Sigmoid colon (tissue), 6 donors: ENCODE measurements at regions not wholly inside any gene's neighbourhood (a gene's known extent, or its start where the extent isn't known, plus 50 kb on each side); places are given as distances from the start of the nearest gene placed in this dataset.
"Not testable (repeated sequence)": the region's sequence is repeated elsewhere in the genome, so short reads cannot be mapped to it uniquely, and the experiment has no call there.

Experiments
- DNase-seq: peaks from one replicate; pipeline ENCODE4 v3.0.0-alpha.2; 2019
- H3K27ac ChIP-seq, 4 donors: fragments of 200-600 bp; sonication (generic); one replicate each; pipeline ENCODE4 v1.5.1; 2016 to 2019; ENCODE audit warnings: mild to moderate bottlenecking in 1 of 4
- H3K27me3 ChIP-seq, 3 donors: fragments of 200-600 bp; sonication (generic); one replicate each; pipeline ENCODE4 v1.5.1; 2019; ENCODE audit warnings: mild to moderate bottlenecking in 1 of 3
- H3K36me3 ChIP-seq, 4 donors: fragments of 200-600 bp; sonication (generic); one replicate each; pipeline ENCODE4 v1.5.1; 2016 to 2019
- H3K4me1 ChIP-seq, 4 donors: fragments of 200-600 bp; sonication (generic); one replicate each; pipeline ENCODE4 v1.5.1; 2017 to 2019
- H3K4me3 ChIP-seq, 4 donors: fragments of 200-600 bp; sonication (generic); one replicate each; pipeline ENCODE4 v1.5.1; 2017 to 2019; ENCODE audit warnings: mild to moderate bottlenecking in 2 of 4, moderate library complexity in 1 of 4
- H3K9me3 ChIP-seq, 4 donors: fragments of 200-600 bp in 3 of 4; sonication (generic) in 3 of 4; one replicate each; pipeline versions ENCODE4 v1.5.1 to v1.6.1; 2013 to 2019
- EP300 ChIP-seq, 4 donors: sonication (generic); formaldehyde crosslinking; IDR thresholded peaks; one replicate each; pipeline ENCODE4 v1.6.1; 2017; ENCODE audit warnings: antibody characterized with exemption in 4 of 4
- POLR2A ChIP-seq, 2 donors: fragments of 450-650 bp; IDR thresholded peaks; one replicate each; pipeline ENCODE4 v1.6.1; 2016; ENCODE audit warnings: antibody characterized with exemption in 2 of 2, mild to moderate bottlenecking in 2 of 2, moderate library complexity in 2 of 2
- POLR2AphosphoS5 ChIP-seq, 4 donors: sonication (generic); formaldehyde crosslinking; IDR thresholded peaks; one replicate each; pipeline ENCODE4 v1.6.1; 2017; ENCODE audit warnings: antibody characterized with exemption in 4 of 4
- WGBS, 2 donors: extraction: QIAGEN DNeasy Blood & Tissue Kit; methylation state at CpG; one replicate each; pipeline ENCODE4 v1.1.7; 2013; 5-methylcytosine and 5-hydroxymethylcytosine counted together
- intact Hi-C: fragments of 100-400 bp; cut with DNase I; formaldehyde crosslinking; loops from one replicate; pipeline ENCODE4 v1.15.1; 2023
- TF ChIP-seq, protein P1 (sequence below), 4 experiments: fragments of 450-650 bp in 3 of 4; fragments of 200-600 bp in 1 of 4; IDR thresholded peaks; one replicate each; pipeline ENCODE4 v1.5.1; 2016 to 2019; ENCODE audit warnings: antibody characterized with exemption in 4 of 4, mild to moderate bottlenecking in 3 of 4, moderate library complexity in 2 of 4
- donor health status: healthy with polysubstance abuse.
- donor health status: healthy.

DNA sequence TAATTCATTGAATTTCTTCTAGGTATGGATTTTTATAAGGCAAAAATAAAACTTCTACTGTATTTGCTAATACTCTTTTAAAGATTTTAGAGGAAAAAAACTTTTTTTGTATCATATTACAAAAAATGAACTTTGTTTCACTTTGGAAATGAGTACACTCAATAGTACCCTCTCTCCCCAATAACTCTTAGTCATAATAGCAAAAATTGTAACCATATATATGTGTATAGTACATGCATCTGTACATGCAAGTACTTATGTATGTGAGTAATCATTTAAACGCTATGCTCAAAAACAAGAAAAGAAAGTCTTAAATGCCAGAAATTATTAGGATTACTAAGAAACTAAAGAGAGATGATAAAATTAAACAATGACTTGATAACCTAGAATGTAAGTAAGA lies 95.9 kb upstream of the HGF start:
- Histone ChIP-seq H3K36me3 (no peaks in the 10 kb centered on the region), H3K27me3 (no peaks in the 10 kb centered on the region), H3K9me3 (no peaks in the 10 kb centered on the region), H3K4me3 (no peak overlapping the region), H3K4me1 (no peaks in the 10 kb centered on the region), H3K27ac (no peak overlapping the region)
- WGBS, 2 donors, result 91 to 92% methylated on average over 1 of the region's 1 CpG
- intact Hi-C loops, result no loop called here
- no peak for DNase-seq
- TF ChIP-seq POLR2A (IDR thresholded peaks at IDR 0.05), result no peak
- no peak for TF ChIP-seq EP300 (IDR thresholded peaks at IDR 0.05)
- TF ChIP-seq, protein P1, sequence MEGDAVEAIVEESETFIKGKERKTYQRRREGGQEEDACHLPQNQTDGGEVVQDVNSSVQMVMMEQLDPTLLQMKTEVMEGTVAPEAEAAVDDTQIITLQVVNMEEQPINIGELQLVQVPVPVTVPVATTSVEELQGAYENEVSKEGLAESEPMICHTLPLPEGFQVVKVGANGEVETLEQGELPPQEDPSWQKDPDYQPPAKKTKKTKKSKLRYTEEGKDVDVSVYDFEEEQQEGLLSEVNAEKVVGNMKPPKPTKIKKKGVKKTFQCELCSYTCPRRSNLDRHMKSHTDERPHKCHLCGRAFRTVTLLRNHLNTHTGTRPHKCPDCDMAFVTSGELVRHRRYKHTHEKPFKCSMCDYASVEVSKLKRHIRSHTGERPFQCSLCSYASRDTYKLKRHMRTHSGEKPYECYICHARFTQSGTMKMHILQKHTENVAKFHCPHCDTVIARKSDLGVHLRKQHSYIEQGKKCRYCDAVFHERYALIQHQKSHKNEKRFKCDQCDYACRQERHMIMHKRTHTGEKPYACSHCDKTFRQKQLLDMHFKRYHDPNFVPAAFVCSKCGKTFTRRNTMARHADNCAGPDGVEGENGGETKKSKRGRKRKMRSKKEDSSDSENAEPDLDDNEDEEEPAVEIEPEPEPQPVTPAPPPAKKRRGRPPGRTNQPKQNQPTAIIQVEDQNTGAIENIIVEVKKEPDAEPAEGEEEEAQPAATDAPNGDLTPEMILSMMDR (IDR thresholded peaks at IDR 0.05), result no peak
- no peak for TF ChIP-seq POLR2AphosphoS5 (IDR thresholded peaks at IDR 0.05)

DNA sequence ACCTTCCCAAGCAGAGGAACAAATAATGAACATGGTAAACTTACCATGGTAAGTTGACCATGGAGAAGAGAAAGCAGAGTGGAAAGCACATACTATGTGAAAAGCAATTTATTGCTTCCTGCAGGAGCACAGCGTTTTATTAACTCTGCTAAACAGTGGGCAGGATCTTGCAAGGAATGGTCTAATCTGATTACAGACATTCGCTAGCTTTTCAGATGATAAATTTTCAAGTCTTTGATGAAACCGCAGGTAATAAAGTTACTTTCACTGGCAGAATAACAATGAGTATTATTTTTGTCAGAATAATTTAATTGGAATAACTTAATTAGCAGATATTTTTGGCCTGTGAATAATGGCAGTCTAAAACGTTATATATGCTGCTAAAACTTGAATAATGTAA lies 89.6 kb upstream of the HGF start:
- intact Hi-C loops, result no loop called here
- WGBS, 2 donors, result 59 to 71% methylated on average over 4 of the region's 4 CpGs
- DNase-seq, result no peak

DNA sequence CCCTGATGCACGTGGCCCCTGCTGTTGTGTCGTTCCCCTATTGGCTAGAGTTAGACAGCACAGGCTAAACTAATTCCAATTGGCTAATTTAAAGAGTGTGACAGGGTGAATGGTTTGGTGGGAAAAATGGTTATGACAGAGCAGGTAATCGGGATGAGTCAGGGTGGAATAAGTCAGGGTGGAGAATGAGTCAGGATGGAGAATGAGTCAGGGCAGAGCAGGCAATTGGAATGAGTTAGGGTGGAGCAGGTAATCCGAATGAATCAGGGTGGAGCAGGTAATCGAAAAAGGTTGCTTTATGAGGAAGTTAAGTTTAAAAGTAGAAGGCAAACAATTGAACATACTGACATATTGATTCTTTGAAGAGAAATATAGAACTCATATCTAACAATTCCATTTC lies 89.0 kb upstream of the HGF start:
- H3K4me1 ChIP-seq, H3K27me3 ChIP-seq, H3K9me3 ChIP-seq, intact Hi-C loops, H3K36me3 ChIP-seq, H3K27ac ChIP-seq, DNase-seq, H3K4me3 ChIP-seq: not testable (repeated sequence)
- 51 to 80% methylated on average over 5 of the region's 5 CpGs for WGBS, 2 donors

More for the DNA sequence above, 89.6 kb upstream of the HGF start:
- Histone ChIP-seq H3K9me3 (no peaks in the 10 kb centered on the region), H3K27me3 (no peaks in the 10 kb centered on the region), H3K27ac (no peak overlapping the region), H3K4me1 (no peaks in the 10 kb centered on the region), H3K36me3 (no peaks in the 10 kb centered on the region), H3K4me3 (no peak overlapping the region)
- no peak for TF ChIP-seq POLR2AphosphoS5 (IDR thresholded peaks at IDR 0.05)
- TF ChIP-seq EP300 (IDR thresholded peaks at IDR 0.05), result no peak
- no peak for TF ChIP-seq POLR2A (IDR thresholded peaks at IDR 0.05)
- TF ChIP-seq, protein P1 (IDR thresholded peaks at IDR 0.05), result no peak

DNA sequence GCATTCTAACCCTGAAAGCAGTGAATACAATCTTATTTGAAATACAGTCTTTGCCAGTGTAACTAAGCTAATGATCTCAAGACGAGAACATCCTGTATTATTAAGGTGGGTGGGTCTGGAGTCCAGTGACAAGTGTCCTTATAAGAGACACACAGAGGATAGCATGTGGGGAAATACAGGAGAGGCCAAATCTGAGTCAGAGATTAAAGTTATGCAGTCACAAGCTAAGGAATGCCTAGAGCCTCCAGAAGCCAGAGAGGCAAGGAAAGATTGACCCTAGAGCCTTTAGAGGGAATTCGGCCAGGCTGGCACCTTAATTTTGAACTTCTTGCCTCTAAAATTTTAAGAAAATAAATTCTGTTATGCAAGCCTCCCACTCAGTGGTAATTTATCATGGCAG lies 87.5 kb upstream of the HGF start:
- WGBS, 2 donors, result 53 to 80% methylated on average over 2 of the region's 2 CpGs
- no peaks in the 10 kb centered on the region for H3K27me3 ChIP-seq
- TF ChIP-seq, protein P1 (IDR thresholded peaks at IDR 0.05), result no peak
- no peak for TF ChIP-seq EP300 (IDR thresholded peaks at IDR 0.05)
- TF ChIP-seq POLR2AphosphoS5 (IDR thresholded peaks at IDR 0.05), result no peak
- TF ChIP-seq POLR2A (IDR thresholded peaks at IDR 0.05), result no peak

DNA sequence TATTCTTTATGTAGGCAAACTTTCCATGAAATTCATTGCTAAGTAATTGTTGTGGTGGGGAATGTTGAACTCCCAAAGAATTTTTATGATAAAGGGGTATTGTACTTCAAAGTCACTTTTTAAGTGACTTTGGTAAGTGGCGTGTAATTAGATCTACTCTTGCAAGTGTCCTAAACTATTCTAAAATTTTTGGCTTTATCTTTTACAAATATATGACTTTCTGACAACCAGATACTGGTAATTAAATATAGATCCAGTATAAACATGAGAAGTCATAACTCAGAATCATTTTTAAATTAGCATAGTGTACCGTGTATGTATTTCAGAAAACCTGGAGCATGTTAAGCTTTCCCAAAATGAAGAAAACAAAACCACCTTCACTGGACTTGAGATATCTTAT lies 84.7 kb upstream of the HGF start:
- Histone ChIP-seq H3K9me3 (no peaks in the 10 kb centered on the region), H3K36me3 (no peaks in the 10 kb centered on the region), H3K27me3 (no peaks in the 10 kb centered on the region), H3K4me1 (no peaks in the 10 kb centered on the region), H3K4me3 (no peak overlapping the region), H3K27ac (no peak overlapping the region)
- 82 to 95% methylated on average over 2 of the region's 2 CpGs for WGBS, 2 donors
- intact Hi-C loops, result no loop called here
- TF ChIP-seq POLR2AphosphoS5 (IDR thresholded peaks at IDR 0.05), result no peak
- TF ChIP-seq, protein P1 (IDR thresholded peaks at IDR 0.05), result no peak
- no peak for TF ChIP-seq POLR2A (IDR thresholded peaks at IDR 0.05)
- no peak for TF ChIP-seq EP300 (IDR thresholded peaks at IDR 0.05)
- no peak for DNase-seq

More for the DNA sequence above, 87.5 kb upstream of the HGF start:
- no peak overlapping the region for H3K27ac ChIP-seq
- no peaks in the 10 kb centered on the region for H3K36me3 ChIP-seq
- H3K4me3 ChIP-seq, result no peak overlapping the region
- H3K4me1 ChIP-seq, result no peaks in the 10 kb centered on the region
- H3K9me3 ChIP-seq, result no peaks in the 10 kb centered on the region
- intact Hi-C loops, result no loop called here
- no peak for DNase-seq
